MM.1S (cell line): ENCODE measurements at regions not wholly inside any gene's neighbourhood (a gene's known extent, or its start where the extent isn't known, plus 50 kb on each side); places are given as distances from the start of the nearest gene placed in this dataset.

ENCODE experiments used
- DNase-seq: peaks from one replicate; pipeline ENCODE4 v3.0.0-alpha.2; 2015
- H2AFZ ChIP-seq: fragments of 300-600 bp; sonication (generic); 2 replicates; pipeline ENCODE4 v1.6.0; 2016; ENCODE audit warnings: antibody characterized with exemption, low read length
- H3F3A ChIP-seq: fragments of 300-600 bp; sonication (generic); 2 replicates; pipeline ENCODE4 v1.6.1; 2016; ENCODE audit warnings: mild to moderate bottlenecking, antibody characterized with exemption, low read length, moderate library complexity, mixed read lengths; ENCODE audit not compliant: insufficient read depth
- H3K27ac ChIP-seq: fragments of 300-600 bp; sonication (generic); 2 replicates; pipeline ENCODE4 v1.5.1; 2016; ENCODE audit warnings: mild to moderate bottlenecking, low read length
- H3K27me3 ChIP-seq: fragments of 300-600 bp; sonication (generic); replicated peaks from 2 replicates; pipeline ENCODE4 v1.6.0; 2016; ENCODE audit warnings: low read length; ENCODE audit not compliant: insufficient read depth
- H3K36me3 ChIP-seq: fragments of 300-600 bp; sonication (generic); replicated peaks from 2 replicates; pipeline ENCODE4 v1.6.1; 2016; ENCODE audit warnings: mild to moderate bottlenecking, low read length, mixed read lengths; ENCODE audit not compliant: insufficient read depth
- H3K4me1 ChIP-seq: fragments of 300-600 bp; sonication (generic); 2 replicates; pipeline ENCODE4 v1.6.1; 2016; ENCODE audit warnings: low read length, mixed read lengths
- H3K4me2 ChIP-seq: fragments of 300-600 bp; sonication (generic); 2 replicates; pipeline ENCODE4 v1.6.0; 2016; ENCODE audit warnings: low read depth, low read length
- H3K4me3 ChIP-seq: fragments of 300-600 bp; sonication (generic); 2 replicates; pipeline ENCODE4 v1.5.1; 2016; ENCODE audit warnings: low read length, mixed read lengths
- H3K79me2 ChIP-seq: fragments of 300-600 bp; sonication (generic); 2 replicates; pipeline ENCODE4 v1.6.1; 2016; ENCODE audit warnings: mixed run types, low read length, mixed read lengths
- H3K9ac ChIP-seq: fragments of 300-600 bp; sonication (generic); 2 replicates; pipeline ENCODE4 v1.6.1; 2016; ENCODE audit warnings: low read length, mixed read lengths
- H3K9me2 ChIP-seq: fragments of 300-600 bp; sonication (generic); replicated peaks from 2 replicates; pipeline ENCODE4 v1.6.1; 2016; ENCODE audit warnings: mild to moderate bottlenecking, low read length, mixed read lengths; ENCODE audit not compliant: insufficient read depth
- H3K9me3 ChIP-seq: fragments of 300-600 bp; sonication (generic); replicated peaks from 2 replicates; pipeline ENCODE4 v1.6.1; 2016; ENCODE audit warnings: mild to moderate bottlenecking, low read length, mixed read lengths; ENCODE audit not compliant: insufficient read depth
- H4K20me1 ChIP-seq: fragments of 300-600 bp; sonication (generic); 2 replicates; pipeline ENCODE4 v1.6.1; 2016; ENCODE audit warnings: mild to moderate bottlenecking, low read length, moderate library complexity, mixed read lengths; ENCODE audit not compliant: insufficient read depth
- EZH2 ChIP-seq: fragments of 300-600 bp; sonication (generic); optimal IDR thresholded peaks from 2 replicates; pipeline ENCODE3; 2017; ENCODE audit warnings: low read depth, mild to moderate bottlenecking, antibody characterized with exemption, low read length, mixed read lengths
- EZH2phosphoT487 ChIP-seq: fragments of 300-600 bp; sonication (generic); IDR thresholded peaks from 2 replicates; pipeline ENCODE4 v1.6.1; 2018; ENCODE audit warnings: antibody characterized with exemption, low read length
- TF ChIP-seq, protein P1 (sequence below): fragments of 300-600 bp; sonication (generic); IDR thresholded peaks from 2 replicates; pipeline ENCODE4 v1.5.1; 2016; ENCODE audit warnings: antibody characterized with exemption, low read length, mixed read lengths

DNA sequence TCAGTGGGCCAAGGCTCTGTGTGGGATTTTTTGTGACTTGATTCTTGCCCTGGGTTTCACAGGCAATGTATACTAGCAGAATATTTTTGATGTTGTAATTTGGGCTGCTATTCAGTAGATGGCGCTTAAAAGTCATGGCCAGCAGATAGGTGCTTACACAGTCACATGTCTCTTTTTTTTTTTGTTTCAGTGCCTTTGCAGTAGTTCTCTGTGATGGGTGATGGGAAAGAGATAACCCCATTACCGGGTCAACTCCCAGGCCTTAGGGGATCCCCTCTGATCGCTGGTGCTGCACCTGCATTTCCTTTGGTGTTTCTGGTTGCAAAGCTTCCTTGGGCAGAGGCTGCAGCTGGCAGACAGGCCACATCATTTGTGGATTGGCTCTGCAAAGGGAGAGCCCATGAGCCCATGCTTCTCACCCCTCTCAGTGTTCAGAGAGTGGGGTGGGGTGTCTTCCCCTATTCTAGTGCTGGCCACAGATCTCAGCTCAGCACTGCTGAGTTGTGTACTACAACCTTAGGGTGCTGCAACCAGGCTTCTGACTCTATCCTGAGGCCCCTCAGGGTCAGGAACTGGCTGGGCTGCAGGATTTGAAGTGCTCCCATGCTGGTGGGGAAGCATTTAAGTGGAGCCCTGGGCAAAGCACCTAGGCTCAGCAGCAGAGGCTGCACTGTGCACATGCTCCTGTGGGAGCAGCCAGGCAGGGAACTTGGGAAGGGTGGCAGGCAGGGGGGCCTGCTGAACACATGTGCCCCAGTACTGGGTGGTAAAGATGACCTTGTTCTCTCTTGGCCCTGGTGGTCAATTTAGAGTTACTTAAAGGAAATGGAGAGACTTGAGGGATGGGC is 219.8 kb upstream of the SPHKAP start:
- Histone ChIP-seq H3K4me3 (no peak overlapping the region), H3K27ac (peak overlapping the region; percentile 12; the same call in 1 of the 2 replicates), H3K79me2 (no peaks in the 10 kb centered on the region), H3F3A (no peaks in the 10 kb centered on the region; the same call in 1 of the 2 replicates), H3K4me2 (peak overlapping the region; percentile 30; the same call in 1 of the 2 replicates), H3K9ac (no peak overlapping the region), H4K20me1 (no peaks in the 10 kb centered on the region), H3K36me3 (no peaks in the 10 kb centered on the region), H3K9me2 (no peaks in the 10 kb centered on the region), H3K27me3 (no peaks in the 10 kb centered on the region), H3K9me3 (no peaks in the 10 kb centered on the region), H3K4me1 (peaks cover 12% of the 10 kb centered on the region; the same call in 1 of the 2 replicates), H2AFZ (peak overlapping the region; percentile 62)
- peak; percentile 90 for DNase-seq
- no peak for TF ChIP-seq EZH2
- TF ChIP-seq, protein P1, sequence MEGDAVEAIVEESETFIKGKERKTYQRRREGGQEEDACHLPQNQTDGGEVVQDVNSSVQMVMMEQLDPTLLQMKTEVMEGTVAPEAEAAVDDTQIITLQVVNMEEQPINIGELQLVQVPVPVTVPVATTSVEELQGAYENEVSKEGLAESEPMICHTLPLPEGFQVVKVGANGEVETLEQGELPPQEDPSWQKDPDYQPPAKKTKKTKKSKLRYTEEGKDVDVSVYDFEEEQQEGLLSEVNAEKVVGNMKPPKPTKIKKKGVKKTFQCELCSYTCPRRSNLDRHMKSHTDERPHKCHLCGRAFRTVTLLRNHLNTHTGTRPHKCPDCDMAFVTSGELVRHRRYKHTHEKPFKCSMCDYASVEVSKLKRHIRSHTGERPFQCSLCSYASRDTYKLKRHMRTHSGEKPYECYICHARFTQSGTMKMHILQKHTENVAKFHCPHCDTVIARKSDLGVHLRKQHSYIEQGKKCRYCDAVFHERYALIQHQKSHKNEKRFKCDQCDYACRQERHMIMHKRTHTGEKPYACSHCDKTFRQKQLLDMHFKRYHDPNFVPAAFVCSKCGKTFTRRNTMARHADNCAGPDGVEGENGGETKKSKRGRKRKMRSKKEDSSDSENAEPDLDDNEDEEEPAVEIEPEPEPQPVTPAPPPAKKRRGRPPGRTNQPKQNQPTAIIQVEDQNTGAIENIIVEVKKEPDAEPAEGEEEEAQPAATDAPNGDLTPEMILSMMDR = peak; percentile 70

DNA sequence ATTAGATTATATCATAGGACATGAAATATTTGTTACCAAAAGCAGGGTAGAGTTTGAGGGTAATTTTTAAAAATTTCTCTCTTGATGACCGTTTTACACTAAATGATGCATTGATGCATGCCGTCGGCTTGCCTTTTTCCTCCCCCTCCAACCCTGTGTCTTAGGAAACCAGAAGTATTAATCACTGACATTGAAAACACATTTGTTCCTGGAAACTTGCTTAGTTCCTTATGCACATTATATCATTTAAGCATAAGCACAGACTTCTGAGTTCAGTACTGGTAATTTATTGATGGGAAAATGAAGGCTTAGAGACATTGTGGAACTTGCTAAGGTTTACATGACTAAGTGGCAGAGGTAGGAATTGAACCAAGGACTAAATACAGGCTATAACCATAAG is 206.3 kb upstream of the SPHKAP start:
- H3K4me1 ChIP-seq = no peaks in the 10 kb centered on the region
- H3K79me2 ChIP-seq = no peaks in the 10 kb centered on the region
- no peaks in the 10 kb centered on the region for H3K36me3 ChIP-seq
- H4K20me1 ChIP-seq = no peaks in the 10 kb centered on the region
- no peak overlapping the region for H3K27ac ChIP-seq
- TF ChIP-seq EZH2 (no peak), EZH2phosphoT487 (no peak)
- TF ChIP-seq, protein P1 = no peak
- H3K4me2 ChIP-seq = no peak overlapping the region
- no peak overlapping the region for H3K4me3 ChIP-seq
- H2AFZ ChIP-seq = no peak overlapping the region
- no peaks in the 10 kb centered on the region for H3K9me3 ChIP-seq
- no peaks in the 10 kb centered on the region for H3K27me3 ChIP-seq
- no peaks in the 10 kb centered on the region for H3F3A ChIP-seq
- H3K9ac ChIP-seq = no peak overlapping the region
- DNase-seq = no peak
- no peaks in the 10 kb centered on the region for H3K9me2 ChIP-seq

- H3K9me2 ChIP-seq = no peaks in the 10 kb centered on the region
- no peak overlapping the region for H3K27ac ChIP-seq
- H2AFZ ChIP-seq = no peak overlapping the region
- H3K27me3 ChIP-seq = no peaks in the 10 kb centered on the region
- no peaks in the 10 kb centered on the region for H3F3A ChIP-seq
- TF ChIP-seq EZH2phosphoT487 = no peak
- no peaks in the 10 kb centered on the region for H4K20me1 ChIP-seq
- no peak overlapping the region for H3K9ac ChIP-seq
- no peaks in the 10 kb centered on the region for H3K36me3 ChIP-seq
- H3K4me3 ChIP-seq = no peak overlapping the region
- no peaks in the 10 kb centered on the region for H3K4me1 ChIP-seq
- no peaks in the 10 kb centered on the region for H3K9me3 ChIP-seq
- DNase-seq = no peak
- no peak overlapping the region for H3K4me2 ChIP-seq
- no peaks in the 10 kb centered on the region for H3K79me2 ChIP-seq
Observed at GRCh38 chr2:228378696-228379425, 197.4 kb upstream of the SPHKAP start.
